NCI-H2171 treated with DMSO at 0.1 percent for 48 hours (cell line): ENCODE measurements at regions not wholly inside any gene's neighbourhood (a gene's known extent, or its start where the extent isn't known, plus 50 kb on each side); places are given as distances from the start of the nearest gene placed in this dataset.

Experiments
- DNase-seq: peaks from one replicate; lab custom pipeline; 2025; lab: John Stamatoyannopoulos, UW

DNA sequence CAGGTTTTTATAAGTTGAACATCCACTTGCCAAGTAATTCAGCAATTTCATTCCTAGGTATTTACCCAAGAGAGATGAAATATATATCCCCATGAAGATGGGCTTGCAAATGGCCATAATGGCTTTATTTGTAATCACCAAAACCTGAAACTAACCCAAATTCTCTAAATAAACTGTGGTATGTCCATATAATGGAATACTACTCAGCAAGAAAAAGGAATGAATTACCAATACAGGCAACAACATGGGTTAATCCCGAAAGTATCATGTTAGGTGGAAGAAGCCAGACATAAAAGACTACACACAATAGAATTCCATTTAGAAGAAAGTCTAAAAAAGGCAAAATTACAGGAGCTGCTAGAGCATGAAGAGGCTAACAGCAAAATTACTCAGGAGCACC, 101.4 kb upstream of the PPP2R2D start:
- DNase-seq, result no peak

DNA sequence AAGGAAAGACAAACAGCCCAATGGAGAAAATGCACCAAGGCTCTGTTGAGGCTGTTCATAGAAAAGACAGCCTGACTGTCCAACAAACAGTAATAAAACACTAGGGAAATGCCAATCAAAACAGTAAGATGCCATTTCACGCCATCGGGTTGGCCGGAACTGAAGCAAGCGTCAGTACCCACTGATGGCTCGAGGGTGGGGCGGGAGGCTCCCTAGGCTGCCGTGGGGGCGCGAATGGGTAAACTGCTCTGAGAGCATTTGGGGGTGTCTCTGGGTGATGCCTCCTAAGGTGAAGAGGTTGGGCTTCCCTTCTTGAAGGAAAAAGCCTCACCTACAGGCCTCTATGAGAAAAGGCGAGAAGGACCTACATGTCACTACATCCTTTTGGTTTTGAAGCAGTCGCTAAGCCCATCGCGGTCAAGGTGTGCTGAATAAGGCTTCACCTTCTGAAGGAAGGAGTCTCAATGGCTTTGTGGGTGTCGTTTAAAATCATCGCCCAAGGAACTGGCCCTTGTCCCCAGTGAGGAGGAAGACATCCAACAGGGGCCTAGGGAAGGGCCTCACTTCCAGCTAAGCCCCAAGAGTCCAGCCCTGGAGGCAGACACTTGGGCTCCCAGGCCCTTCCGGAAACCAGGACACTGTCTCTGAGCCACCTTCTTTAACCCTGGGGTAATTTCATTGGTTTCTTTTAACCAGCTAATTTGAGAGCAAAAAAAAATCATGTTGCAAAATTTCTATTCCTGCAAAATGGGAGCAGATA, 98.5 kb upstream of the PPP2R2D start:
- DNase-seq, result no peak

DNA sequence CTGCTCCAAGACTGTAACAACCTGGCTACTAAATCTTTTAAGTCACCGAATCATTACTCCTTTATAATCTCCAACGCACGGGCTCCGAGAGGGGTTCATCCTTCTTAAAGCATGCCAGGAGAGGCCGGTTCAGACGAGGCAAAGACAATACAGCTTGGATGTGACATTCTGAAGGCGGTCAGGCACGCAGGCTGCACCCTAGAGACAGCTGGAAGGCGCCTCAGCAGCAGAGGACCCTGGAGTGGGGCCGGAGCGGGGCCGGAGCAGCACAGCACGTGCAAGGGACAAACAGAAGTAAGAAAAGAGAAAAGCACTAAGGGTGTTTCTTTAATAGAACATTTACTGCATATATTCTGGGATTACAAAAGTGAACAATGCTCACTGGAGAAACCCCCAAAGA, 97.8 kb upstream of the PPP2R2D start:
- DNase-seq, result no peak

DNA sequence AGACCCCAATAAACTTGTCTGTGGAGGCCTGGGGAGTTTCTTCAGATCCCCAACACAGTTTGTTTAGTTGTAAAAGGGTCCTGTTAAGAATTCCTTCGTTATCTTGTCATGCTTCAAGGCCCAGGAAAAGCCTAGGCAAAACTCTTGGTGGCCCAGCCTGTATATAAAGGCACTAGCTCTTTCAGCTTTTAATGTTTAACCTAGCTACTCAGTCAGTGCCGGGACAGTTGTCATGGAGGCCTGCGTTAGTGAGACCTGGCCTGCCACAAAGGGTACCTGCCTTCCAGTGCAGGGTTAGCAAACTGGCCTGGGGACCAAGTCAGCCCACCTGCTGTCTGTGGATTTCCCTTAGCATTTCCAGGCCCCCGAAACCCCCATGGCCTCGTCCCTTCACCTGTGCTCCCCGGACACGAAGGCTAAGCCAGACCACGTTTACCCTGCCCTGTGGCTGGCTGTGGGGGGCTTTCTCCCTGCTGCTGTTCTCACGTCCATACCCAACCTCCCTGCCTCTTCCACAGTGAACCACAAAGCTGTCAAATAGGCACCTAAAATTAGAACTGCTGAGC, 96.9 kb upstream of the PPP2R2D start:
- no peak for DNase-seq

DNA sequence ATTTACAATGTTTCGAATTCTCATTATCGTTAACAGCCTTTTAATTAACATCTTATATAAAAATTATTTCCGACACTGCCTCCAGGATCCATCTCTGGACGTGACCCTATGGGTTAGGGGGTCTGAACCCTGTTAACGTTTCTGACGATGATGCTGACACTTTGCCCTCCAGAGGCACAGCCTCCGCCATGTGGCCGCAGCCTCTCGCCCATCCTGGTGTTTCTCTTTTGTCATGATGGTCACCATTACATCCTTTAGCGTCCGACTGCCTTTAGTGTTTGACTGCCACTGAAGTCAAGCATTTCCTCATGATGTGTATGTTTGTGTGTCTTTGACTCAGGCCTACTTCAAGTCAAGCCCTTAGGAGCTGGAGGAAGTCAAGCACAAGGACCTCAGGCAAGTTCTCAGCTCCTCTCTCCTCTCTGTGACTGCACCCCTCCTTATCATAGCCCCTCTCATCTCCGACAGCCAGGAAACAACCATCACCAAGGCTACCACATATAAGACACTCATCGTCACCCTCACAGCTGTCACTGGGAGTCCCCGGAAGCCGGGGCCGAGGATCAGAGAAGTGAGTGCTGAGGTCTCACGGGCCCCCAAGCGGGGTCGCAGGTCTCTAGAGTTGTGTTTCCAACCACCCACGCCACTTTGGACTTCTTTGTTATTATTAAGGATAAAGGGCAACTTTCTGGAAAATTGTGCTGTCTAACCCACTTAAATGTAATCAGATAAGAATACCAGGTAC, 96.1 kb upstream of the PPP2R2D start:
- no peak for DNase-seq

DNA sequence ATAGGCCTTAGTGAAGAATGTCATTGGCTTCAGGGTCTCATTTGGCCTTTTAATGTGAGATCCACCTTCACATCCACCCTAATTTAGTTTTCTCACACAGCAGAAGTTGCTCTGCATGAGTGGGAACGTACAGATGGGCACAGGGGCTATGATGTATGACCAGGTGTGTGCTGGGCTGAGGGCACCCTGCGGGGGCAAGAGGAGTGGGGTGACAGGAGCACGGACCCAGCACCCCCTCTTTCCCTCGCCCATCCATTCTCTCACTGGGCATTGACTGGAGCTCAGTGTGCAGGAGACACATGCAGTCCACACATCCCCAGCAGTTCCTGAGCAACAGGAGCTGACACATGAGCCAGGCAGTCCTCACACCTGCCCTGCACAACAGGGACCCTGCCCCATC, 95.1 kb upstream of the PPP2R2D start:
- DNase-seq, result no peak

DNA sequence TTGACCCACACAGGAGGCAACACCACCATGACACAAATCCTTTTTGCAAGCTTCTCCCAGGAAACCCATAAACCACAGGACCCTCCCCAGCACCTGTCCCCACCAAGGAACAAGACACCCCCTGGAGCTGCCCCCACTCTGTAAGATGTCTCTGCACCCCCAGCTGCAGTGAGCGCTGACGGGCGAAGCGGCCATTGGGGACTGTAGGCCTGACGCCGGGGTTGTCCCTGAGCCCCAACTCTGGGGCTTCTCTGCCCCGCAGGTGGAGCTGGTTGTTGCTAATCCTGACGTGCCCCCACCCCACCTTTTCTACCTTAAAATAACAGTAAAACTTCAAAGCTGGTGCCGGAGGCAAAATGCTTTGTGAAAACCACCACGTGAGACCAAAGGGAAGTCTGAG, 94.7 kb upstream of the PPP2R2D start:
- DNase-seq, result no peak

DNA sequence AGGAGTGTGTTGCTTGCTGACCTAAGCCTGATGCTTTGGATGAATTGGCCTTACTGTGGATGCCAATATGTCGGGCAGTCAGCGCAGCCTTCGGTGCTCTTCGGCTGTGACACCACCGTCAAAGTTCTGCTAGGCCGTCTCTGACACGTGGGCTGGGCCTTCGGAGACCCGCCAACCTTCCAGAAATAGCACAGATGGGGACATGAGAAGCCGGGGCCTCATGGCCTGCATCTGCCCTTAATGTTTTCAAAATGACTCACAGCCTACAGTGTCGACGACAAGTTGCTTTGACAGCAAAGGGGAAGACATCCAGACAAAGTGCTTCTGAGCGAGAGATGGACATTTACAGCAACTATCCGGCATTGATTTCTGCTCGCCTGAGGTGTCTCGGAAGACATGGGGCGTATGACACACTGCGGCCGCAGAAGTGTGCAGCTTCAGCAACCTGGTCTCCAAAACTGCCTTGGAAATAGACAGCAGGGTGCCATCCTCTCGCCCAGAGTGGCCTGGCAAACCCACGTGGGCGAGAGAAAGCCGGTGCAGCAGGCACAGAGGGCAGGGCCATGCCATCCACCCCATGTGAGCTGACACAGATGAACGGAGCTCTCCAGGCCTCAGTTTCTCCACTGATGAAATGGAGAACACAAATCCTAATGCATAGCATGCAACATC, 94.0 kb upstream of the PPP2R2D start:
- no peak for DNase-seq

DNA sequence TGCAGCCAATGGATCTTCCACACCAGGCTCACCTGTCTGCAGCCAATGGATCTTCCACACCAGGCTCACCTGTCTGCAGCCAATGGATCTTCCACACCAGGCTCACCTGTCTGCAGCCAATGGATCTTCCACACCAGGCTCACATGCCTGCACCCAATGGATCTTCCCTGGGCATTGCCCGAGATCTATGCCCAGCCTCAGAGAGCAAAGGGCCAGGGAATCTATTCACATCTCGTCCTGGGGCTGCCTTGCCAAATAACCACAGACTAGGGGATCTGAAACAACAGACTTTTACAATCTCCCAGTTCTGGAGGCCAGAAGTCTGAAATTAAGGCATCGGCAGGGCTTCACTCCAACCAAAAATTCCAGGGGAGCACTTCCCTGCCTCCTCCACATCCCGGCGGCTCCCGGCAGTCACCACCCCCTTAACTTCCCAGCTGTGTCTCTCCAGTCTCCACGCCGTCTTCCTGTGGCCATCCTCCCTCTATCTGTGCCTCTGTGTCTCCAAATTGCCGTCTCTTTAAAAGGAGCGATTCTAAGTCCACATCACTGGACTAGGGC, 92.4 kb upstream of the PPP2R2D start:
- DNase-seq, result no peak

DNA sequence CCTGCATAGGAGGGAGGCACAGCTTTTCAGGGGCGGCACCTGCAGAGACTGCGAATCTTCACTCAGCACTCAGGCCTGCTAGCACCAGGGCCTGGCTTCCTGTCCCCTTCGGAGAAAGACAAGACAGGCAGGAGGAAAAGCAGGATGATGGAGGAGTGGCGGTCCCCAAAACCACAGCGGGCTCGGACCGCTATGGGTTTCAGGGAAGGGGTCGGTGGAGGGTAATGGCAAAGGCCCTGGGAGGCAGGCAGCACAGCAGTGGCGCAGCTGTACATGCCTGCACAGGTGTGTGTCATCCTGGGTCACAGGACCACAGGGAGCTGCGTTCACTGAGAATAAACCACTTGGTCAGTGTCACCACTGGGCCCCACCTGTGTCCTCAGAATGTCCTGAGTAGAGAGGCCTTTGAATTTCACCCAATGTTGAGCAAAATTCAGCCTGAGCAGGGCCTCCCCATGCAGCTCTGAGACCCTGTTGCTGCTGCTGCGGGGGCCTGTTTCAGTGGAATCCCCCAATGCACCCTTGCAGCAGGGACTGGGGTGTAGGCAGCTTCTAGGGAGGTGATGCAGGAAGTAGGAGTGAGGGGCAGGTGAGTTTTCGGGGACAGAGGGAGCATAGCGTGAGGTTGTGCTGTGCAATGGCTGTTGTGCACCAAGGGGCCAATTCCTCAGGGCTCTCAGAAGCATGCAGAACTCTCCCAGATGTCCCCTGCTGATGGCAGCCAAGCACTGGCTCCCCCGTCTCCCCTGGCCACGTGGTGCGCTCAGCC, 90.6 kb upstream of the PPP2R2D start:
- no peak for DNase-seq

DNA sequence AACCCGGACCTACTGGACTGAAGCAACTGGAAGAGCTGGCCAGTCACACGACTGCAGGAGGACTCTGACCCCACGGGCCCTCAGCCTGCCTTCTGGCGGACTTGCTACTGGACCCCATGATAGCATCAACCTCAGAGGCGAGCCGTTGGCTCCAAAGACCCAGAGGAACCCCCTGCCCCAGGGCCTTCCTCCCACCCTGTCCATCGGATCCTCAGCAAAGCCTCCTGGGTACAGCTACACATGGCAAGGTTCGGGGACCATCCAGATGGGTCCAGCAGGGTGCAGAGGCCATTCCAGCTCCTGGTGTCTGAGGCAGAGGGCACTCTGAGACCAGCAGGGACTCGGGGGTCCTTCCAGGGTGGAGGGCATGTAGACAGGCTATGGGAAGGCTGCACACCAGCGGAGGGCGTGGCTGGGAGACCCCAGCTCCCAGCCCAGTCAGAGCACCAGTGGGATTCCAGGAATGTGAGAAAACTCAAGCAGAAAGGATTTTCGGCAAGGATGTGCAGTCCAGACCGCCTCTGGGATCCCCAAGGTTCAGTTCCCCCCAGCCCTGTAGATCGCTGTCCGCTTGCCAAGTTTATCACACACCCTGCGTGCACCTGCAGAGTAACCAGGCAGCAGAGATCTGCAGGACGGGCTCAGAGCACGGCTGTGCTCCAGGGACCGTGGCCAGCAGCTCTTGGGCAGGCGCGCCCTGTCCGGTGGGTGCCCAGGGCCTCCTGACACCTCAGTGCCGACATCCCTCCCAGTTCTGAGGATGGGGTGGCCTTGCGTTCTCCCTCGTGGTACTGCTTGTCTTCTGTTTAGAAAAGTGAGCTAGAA, 89.8 kb upstream of the PPP2R2D start:
- no peak for DNase-seq

DNA sequence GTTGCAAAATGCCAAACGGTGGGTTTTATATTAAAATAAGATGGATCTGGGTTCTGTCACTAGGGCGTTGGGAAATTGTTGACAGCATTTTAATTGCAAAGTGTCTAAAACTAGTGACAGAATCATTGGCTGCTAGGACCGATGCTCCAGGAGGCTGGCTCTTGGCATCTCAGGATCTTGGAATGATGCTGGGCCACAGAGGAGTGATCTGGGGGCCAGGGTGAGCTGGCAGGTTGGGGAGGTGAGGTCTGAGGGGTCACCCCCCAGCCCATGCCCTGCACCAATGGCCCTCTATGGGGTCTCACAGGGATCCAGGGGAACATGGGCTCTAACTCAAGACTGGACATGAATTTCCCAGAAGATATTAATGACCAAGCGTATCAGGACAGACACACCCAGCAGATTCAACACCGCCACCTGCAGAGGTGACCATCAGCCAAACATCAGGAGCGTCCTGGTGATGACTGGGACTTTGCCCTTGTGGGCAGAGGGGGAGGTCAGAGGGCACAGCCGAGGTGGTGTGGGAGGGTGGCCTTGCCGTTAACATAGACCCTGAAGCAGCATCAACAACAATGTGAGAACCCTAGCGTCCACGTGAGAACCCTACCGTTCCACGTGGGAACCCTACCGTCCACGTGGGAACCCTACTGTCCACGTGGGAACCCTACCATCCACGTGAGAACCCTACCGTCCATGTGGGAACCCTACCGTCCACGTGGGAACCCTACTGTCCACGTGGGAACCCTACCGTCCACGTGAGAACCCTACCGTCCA, 89.0 kb upstream of the PPP2R2D start:
- DNase-seq, result no peak

DNA sequence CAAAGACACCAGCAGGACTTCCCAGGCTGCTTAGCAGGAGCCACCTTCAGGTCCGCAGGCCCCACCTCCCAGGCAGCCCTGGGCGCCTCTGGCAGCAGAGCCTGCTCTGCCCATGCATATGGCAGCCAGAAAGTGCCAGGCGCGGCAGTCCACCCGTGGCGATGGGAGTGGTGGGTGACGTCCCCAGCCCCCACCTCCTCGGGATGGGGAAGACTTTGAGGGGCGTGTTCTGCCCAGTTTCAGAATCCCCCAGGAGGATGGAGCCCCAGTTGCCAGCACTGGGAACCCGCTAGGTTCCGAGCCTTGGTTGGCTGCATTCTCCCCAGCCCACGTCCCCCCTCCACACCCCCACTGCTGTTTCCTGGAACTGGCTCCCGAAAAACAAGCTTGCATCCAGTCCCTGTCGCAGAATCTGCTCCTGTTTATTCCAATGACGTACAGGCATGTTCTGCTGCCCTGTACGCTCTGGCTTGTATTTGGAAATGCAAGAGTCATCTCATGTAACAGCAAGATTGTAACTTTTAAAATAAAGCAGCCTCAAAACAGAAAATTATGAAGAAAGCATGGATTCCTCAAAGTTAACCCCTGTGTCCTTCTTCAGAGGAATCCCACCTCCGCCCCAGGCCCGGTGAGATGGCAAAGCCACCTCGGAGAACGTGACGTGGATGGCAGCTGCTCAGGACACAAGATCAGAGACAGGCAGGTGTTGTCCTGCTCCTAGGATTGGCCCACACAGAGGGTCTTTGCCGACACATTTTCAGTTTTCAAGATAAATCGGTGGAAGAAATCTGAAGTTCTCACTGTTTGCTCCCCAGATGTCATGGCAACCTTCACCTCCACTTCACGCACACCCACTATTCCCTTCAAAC, 87.8 kb upstream of the PPP2R2D start:
- DNase-seq, result no peak

DNA sequence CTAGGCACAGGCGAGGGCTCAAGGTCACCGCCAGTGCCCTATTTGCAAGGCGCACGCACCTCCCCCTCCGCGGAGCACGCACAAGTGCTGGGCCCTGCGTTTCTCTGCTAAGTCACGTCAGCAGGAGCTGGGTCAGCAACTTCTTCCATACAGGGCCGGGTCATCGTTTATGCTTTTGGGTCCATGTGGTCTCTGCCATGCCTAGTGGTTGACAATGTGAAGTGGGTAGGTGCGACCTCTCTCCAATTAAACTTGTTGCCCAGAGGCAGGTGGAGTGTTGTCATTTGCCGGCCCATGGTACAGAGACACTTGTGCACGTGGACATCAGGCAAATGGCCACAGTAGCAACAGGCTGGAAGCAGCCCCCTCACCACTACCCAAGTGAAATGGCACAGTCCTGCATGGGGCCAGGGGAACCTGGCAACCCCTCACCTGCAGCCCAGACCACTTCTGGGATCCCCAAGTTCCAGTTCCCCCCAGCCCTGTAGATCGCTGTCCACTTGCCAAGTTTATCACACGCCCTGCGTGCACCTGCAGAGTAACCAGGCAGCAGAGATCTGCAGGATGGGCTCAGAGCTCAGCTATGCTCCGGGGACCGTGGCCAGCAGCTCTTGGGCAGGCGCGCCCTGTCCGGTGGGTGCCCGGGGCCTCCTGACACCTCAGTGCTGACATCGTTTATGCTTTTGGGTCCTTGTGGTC, 86.1 kb upstream of the PPP2R2D start:
- no peak for DNase-seq

DNA sequence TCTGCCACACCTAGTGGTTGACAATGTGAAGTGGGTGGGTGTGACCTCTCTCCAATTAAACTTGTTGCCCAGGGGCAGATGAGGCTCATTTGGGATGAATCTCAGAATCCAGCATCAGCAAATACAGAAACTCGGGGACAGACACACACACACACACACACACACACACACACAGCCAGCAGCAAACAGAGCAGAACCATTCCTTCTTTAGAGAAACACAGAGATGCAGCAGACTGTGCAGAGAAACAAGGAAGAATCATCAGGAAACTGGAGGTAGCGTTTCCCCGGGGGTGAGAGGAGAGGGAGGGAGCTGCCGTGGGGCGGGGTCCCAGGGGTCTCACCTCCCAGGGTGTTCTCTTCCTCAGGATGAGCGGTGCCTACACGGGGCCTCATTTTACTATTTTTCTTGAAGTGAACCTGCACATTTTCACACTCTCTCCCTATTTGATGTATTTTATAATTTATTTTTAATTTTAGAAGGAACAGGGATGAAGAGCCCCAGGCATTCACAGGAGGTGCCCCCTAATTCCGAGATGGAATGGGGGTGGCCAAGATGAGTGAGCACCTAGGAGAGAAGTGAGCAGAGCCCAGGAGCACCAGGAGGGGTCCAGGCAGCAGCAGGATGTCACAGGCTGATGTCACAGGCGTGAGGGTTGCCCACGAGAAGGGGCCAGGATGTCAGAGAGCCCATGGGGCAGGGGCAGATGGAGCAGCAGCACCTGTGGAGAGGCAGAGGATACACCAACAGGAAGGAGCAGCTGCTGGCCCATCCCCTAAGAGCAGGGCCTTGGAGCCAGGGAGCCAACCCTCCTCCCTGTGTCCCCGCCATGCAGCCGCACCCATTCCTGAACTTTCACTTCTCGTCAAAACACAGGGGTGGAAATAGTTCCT, 85.3 kb upstream of the PPP2R2D start:
- DNase-seq, result no peak

DNA sequence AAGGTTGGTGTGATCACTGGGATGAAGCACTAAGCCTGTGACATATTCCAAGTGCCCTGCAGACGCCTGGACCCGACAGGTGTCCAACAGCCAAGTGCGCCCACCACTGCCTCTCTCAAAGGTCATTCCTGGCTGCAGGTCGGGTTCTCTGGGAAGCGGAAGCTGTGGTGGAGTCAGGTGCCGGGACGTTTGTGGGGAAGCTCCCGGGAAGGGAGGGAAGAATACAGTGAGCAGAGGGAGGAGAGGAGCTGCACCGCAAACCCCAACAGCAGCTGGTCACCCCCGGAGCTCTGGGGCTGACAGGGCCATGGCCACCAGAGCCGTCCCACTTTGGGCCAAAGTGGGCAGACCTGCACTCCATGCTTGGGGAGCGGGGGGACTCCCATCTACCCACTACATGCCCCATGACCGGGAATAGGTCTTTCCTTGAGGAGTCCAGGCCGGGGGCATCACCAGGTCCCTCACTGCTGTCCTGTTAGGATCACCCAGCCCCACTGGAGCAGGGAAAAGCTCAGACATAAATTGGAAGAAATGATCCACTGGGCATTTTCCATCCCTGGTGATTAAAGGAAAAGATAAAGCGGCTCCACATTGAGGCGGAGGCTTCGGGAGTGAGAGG, 84.5 kb upstream of the PPP2R2D start:
- DNase-seq, result no peak
